ENCODE measurements at regions not wholly inside any gene's neighbourhood (a gene's known extent, or its start where the extent isn't known, plus 50 kb on each side); places are given as distances from the start of the nearest gene placed in this dataset.
"Not testable (repeated sequence)": the region's sequence is repeated elsewhere in the genome, so short reads cannot be mapped to it uniquely, and the experiment has no call there.

DNA sequence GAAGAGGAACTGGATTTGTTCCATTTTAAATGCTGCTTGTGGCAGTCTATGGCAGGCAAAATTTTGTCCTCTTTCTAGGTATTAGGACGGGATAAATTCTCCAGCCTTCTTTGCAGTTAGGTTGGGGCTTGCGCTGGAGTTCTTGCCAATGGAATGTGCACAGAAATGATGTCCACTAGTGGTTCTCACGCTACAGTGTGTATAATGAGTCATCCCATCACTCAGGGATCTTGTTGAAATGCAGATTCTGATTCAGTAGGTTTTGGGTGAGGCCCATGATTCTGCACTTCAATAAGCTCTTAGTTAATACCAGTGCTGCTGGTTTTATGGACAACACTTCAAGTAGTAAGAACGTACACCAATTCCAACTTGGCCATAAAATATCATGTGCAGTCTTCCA, 317.6 kb upstream of the KLF4 start:
- no peak for DNase-seq

DNA sequence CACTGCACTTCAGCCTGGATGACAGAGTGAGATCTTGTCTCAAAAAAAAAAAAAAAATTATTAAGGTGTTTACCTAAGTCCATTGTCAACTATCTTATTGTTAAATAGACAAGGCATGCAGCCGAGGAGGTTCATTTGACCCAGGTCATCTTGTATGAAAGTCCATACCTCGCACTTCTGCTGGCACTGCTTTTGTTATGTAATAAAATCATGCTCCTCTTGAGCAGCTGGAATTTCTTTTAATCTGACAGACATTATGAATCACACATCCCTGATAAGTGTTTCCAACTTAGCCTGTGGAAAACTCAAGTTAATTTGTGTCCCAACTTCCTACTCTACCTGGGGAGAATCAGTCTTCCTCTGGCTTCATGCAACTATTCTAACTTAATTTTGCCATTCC, 315.6 kb upstream of the KLF4 start:
- DNase-seq, result no peak

DNA sequence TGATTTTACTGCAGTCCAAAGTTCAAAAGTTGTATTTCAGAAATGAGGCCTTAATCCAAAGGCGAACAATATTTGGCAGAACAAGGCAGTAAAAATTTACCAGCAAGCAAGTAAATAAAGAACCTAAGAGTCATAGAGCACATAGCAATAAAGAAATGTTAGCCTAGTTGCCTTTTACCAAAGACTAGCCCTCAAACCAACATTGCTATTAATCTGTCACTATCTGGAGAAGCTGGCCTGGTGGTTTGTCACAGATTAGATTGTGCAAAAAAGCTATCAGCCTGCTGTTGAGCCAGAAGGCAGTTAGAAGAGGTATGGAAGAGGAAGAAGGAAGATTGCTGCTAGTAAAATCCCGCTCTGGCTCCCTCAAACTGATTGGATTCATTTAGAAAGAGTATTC, 304.7 kb upstream of the KLF4 start:
- DNase-seq, result no peak

DNA sequence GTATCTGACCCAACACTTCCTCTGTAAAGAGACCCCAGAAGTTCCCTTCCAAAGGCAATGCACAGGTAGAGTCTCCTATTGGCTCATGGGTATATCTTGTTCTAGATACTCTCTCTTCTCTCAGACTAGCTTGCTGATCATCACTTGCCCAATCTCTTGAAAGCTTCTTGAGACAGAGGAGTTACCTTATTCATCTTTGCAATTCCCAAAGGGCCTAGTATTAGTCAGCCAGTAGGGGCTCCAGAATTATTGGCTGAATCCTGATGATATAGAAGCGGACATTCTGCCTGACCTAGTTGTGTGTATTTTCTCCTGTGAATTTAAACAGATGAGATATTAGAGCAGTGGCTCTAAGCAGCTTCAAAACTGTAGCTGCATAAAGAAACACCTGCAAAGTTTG, 304.0 kb upstream of the KLF4 start:
- DNase-seq, result no peak

DNA sequence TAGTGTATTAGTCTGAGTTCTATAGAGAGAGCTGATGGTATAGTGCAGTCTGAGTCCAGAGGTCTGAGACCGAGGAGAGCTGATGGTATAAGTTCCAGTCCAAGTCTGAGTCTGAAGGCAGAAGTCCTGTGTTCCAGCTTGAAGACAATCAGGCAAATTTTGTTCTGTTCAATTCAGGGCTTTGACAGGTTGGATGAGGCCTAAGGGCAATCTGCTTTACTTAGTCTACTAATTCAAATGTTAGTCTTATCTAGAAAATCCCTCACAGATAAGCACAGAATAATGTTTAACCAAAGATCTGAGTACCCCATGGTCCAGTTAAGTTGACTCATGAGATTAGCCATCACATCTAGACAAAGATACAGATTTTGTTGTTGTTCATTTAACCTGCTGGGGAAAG, 303.0 kb upstream of the KLF4 start:
- no peak for DNase-seq

DNA sequence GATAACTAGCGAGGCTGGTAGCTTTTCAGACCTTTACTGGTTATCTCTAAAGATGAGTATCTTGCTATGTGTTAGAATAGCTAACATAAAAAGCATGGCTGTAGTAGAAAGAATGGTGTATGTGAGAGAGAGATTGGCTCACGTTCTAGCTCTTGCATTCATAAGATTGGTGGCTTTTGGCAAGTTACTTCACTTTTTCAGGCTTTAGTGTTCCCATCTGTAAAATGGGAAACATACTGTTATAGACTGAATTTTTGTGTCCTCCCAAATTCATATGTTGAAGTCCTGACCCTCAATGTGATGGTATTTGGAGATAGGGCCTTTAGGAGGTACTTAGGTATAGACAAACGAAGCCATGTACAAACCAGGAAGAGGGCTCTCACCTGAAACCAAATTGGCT, 302.4 kb upstream of the KLF4 start:
- DNase-seq, result no peak

DNA sequence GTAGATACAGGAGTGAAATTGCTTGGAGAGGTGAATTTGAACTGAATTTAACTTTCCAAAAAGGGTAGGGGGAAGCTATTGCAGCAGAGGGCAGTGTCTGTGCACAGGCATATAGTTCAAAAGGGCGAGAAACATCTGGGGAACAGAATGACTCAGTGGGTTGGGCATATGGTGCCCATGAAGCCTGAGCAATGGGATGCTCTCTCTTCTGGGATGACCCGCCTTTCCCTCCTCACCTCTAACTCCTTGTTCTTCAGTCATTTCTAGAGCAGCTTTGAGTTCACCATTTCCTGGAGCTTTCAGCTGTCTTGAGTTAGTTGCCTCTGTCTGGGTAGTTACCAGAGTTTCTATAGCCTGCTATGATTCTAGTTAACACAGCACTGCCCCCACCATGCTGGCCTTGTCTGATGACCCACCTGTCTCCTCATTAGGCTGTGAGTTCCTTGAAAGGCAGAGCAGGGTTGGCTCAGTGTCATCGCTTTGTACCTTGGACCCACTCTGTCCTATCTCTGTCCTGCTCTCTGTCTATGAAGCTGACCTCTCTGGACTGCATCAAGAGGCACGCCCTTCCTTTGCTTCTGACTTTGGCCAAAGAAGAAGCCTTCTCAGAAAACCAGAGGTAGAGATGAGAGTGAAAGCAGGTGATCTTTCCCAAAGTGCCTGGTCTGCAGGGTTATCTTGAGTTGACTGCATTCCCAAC, 299.6 kb upstream of the KLF4 start:
- DNase-seq, result no peak

DNA sequence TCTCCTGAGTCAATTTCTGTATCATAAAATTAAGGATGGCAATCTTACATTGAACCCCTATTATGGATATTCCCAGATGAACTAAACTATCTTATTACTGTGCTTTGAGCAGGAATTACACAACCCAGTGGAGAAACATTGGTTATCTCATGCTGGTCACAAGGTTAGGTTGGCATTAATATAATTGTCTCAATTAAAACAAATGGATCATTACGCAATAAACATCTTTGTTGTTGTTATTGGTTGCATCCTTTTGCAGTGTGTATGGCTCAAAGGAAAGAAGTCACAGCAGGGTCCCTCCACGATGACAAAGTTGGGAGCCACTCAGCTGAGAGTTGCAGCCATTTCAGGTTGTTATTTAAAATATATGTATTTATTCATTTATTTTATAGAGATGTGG, 297.0 kb upstream of the KLF4 start:
- no peak for DNase-seq

DNA sequence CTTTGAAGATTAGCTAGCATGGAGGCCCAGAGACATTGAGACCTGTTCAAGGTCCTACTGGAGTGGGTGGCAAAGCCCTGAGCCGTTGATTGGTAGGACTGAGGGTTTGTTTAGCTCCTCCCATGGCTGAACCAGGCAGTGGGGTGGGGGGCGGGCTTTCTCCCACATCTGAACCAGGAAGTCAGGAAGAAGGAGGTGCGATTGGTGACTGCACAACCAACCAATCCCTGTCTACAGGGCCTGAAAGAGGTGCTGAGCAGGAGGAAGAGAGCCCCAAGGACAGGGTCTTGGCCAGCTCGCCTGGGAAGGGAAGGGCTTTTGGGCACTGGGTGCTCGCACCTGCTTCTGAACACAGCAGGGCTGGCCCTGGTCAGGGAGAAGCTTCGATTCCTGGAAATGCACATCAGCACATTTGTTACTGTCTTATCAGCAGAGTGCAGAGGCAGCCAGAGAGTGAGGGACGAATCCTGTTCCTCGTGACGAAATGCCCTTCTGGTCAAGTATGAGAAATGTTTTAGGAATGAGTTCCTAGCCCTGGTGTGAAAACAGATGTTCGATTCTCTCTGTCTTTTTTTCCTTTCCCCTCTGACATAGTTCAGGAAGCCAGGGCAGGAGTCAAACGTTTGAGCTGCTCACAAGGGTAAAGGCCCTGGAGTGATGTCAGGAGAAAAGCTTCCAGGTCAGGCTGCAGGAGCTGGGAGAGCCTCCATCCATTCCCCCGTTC, 294.8 kb upstream of the KLF4 start:
- no peak for DNase-seq

DNA sequence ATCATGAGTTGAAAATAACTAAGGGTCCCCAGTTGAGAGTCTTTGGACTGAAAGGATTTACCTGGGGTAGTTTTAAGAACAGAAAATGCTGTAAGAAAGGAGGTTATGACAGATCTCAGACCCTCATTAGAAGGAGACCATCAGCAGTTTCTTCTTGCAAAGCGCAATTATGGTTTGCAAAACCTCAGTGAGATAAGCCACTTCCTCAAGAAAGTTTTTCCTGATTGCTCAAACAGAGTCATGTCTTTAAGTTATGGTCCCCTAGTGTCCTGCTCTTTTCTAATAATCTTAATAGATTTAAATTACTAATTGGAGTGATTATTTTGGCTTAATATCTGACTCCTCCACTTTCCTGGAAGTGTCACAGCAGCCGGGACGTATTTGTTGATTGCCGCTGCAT, 293.2 kb upstream of the KLF4 start:
- DNase-seq, result no peak

DNA sequence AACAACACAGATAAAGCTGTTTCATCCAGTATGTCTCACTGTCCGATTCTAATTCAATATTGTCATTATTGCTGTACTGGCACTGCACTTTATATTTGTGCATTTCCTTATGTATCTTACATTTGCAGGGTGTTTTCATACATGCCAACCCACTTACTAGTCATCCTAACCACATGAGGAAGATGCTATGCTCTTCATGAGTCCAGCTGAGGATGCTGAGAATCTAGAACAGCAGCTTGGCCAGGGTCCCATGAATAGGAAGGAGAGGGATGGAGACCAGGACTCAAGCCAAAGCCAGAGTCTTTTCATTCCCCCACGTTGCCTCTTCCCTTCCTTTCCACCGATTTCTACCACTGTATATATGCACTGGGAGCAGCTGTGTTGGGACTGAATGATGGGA, 292.8 kb upstream of the KLF4 start:
- no peak for DNase-seq

DNA sequence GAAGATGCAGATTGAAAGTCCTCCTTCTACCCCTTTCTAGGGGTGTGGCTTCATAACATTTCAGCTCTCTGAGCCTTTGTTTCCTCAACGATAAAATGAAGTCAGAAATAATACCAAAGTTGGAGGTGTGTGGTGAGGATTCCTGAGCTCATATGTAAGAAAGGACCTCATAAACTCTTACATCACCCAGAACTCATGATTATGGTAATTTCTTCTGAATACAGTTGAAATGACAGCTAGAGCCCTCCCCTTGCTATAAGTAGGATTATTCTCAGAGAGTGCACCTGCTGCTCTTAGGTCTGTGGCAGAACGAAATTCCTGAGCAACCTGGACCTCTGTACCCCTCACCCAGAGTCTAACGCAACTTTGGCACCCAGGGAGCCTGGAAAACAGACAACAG, 291.4 kb upstream of the KLF4 start:
- no peak for DNase-seq

DNA sequence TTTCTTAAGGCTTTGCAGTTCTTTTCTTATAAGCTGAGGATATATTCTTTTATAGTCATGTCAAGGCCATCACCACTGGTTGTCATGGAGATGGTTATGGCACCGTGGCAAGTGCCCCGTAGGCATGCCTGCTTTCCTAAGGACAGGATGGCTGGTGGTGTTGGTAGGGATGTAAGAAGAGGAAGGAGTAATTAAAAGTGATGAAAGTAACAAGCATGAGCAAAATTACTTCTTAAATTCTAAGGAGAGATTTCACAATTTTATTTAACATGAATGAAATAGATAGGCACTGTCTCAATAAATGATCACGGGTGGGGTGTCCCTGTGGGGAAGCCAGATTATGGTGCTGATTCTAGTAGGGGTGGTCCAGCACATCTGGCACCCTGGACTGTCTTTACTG, 290.2 kb upstream of the KLF4 start:
- DNase-seq, result no peak

DNA sequence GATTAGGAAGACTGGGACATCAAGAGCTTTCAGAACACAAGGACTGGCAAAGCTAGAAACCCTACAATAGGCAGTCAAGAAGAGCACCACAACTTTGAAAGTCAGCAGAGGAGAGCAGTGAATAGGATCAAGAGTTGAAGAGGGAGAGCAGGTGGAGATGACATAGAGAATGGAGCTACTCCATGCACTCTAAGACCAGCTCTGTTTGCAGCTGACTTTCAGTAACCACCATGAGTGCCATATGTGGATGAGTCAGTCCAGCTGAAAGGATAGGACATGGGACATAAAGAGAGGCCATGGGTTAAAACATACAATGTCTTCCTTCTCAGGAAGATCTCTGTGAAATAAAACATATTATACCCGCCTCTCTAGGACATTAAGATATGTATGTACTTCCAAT, 289.1 kb upstream of the KLF4 start:
- DNase-seq, result no peak

DNA sequence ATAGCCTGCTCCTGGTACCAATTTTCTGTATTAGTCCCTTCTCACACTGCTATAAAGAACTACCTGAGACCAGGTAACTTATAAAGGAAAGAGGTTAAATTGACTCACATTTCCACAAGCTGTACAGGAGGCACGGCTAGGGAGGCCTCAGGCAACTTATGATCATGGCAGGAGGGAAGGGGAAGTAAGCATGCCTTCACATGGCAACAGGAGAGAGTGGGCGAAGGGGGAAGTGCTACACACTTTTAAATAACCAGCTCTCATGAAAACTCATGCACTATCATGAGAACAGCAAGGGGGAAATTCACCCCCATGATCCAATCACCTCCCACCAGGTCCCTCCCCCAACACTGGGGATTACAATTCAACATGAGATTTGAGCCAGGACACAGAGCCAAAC, 284.5 kb upstream of the KLF4 start:
- DNase-seq, result not testable (repeated sequence)

DNA sequence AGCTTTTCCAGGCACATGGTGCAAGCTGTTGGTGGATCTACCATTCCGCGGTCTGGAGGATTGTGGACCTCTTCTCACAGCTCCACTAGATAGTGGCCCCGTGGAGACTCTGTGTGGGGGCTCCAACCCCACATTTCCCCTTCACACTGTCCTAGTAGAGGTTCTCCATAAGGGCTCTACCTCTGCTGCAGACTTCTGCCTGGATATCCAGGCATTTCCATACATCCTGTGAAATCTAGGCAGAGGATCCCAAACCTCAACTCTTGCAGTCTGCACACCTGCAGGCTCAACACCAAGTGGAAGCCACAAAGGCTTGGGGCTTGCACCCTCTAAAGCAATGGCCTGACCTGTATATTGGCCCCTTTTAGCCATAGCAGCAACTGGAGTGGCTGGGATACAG, 283.4 kb upstream of the KLF4 start:
- no peak for DNase-seq

DNA sequence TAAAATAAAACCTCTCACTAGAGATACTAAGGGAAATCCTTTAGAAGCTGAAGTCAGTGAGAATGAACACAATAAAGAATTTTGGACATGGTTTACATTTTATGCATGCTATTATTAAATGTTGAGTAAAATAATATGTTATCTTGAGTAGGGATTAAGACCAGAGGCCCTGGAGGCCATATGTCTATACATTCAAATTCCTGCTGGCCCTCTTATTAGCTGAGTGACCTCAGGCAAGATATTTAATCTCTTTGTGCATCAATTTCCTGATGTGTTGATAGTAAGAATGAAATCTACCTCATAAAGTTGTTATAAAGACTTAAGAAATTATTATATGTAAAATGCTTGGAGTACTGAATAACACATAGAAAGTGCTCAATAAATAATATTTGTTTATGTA, 281.1 kb upstream of the KLF4 start:
- DNase-seq, result no peak

DNA sequence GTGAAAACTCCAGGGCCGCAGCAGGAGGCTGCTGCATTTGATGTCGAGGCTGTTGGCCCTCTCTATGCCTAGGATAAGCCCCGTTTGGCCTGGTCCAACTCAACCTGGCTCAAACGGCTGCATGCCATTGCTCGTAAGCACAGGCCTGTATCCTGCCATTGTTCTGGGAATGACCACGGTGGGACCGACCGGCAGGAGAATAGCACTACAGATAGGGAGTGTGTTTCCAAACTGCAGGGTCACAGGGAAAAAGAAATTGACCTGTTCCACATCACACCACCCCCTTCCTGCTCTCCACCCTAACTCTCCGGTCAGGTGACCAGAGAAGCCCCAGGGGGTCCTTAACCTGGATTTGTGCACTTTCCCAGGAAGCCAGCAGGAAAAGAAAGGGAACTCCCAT, 278.7 kb upstream of the KLF4 start:
- DNase-seq, result no peak

DNA sequence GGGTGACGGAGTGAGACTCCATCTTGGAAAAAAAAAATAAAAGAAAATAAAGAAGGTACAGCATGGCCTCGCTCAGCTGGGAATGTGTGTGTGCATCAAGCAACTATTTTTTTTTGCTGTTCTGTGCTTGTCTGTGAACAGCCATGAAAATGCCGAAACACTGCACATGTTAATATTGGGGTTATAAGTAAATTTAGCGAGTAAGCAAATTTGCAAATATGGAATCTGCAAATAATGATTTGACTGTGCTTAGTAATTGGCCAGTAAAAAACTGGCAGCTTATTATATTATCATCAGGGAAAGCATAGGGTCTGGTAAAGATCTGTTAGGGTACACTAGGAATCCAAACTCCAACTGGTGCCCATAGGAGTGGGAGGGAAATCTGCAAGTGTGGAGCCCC, 278.1 kb upstream of the KLF4 start:
- DNase-seq, result no peak

DNA sequence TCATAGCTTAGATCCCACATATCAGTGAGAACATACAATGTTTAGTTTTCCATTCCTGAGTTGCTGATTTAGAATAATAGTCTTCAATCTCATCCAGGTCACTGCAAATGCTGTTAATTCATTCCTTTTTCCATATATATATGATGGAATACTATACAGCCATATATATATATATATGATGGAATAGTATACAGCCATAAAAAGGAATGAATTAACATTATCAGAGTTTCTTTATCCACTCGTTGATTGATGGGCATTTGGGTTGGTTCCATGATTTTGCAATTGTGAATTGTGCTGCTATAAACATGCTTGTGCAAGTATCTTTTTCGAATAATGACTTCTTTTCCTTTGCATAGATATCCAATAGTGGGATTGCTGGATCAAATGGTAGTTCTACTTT, 273.9 kb upstream of the KLF4 start:
- DNase-seq, result not testable (repeated sequence)

DNA sequence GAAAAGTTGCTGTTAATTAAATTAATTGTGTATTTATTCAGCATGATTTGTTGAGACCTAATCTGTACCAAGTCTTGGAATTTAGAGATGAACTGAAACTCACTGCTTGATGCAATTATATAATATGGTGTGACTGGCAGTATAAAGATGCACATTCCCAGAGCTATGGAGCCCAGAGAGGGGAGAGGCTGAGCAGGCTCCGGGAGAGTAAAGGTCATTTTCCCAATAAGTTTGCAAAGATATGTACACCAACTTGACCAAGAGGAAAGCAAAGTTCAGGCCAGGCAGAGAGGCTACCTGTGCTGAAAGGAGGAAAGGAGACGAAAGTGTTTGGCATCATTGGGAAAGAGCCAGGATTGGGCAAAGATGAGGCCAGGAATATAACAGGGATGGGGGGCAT, 271.7 kb upstream of the KLF4 start:
- DNase-seq, result no peak

DNA sequence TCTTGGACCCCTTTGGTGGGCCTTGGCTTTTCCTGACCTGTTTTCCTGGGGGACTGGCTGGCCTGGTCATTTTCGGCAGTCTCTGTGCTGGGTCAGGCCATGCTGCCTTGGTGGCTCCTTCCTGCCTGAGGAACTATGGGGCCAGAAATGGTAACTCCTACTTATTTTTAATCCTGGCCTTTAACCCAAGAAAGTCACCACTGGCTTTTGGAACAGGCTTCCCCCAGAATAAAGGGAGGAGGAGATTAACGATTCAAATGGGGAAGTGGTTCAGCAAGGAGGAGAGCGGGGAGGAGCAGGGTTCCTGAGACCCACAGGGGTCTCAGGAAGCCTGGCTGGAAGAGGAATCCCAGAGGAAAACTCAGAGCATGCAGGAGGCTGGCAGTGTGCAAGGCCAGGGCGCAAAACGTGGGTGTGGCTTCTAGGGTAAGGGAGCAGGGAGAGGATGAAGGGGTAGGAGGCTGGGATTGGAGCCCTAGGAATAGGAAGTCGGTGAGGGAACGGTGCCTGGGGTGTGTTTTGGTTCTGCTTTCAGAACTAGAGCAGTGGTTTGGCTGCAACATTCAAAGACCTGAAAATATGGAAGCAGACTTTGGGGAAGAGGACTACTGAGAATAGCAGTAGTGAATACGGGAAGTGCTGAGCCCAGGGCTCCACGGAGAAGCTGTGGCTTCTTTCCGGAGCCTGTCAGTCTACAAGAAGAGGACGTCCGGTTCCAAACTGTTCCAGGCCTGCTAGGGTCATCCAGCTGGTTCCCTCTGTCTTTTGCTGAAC, 271.1 kb upstream of the KLF4 start:
- no peak for DNase-seq

DNA sequence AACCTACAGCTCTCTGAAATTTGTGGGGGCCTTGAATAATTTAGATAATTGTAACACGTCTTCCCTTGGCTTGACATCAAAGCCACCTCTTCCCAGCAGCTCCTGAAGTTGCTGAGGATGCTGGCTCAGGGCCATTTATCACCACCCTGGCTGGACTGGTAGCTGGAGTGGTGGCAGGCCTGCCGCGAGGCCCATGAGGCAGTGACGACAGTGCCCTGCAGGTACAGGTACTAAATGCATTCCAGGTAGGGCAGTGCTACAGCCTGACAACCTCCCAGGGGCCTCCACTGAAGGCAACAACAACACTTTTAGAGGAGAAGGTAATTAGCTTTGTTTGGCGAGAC, 270.2 kb upstream of the KLF4 start:
- DNase-seq, result no peak
